ENCODE measurements at regions not wholly inside any gene's neighbourhood (a gene's known extent, or its start where the extent isn't known, plus 50 kb on each side); places are given as distances from the start of the nearest gene placed in this dataset.
A peak's percentile ranks its signal among the peaks of the same experiment; 100 is the strongest.

- no peak for DNase-seq
Measured at GRCh38 chr9:84187090-84187489, 153.5 kb downstream of the SLC28A3 start.

DNA sequence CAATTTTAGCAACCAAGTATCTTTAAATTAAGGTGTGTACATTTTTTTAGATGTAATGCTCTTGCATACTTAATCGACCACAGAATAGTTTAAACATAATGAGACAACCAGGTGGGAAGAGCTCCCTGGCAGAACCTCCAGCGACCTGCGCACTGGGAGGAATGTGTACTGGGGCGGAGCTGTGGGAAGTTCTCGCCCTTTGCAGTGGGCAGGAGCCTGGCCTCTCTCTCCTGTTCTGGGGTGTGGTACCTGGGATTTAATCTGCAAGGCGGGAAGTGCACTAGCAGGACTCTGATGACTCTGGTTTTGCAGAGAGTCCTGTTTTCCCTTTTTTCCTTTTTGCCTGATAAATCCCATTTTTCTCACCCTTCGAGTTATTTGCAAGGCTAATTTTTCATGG lies 150.7 kb downstream of the SLC28A3 start:
- DNase-seq = no peak

- DNase-seq = peak in 1 of 2 experiments; percentile 51
Measured at GRCh38 chr9:84190411-84190810, 150.1 kb downstream of the SLC28A3 start.

- no peak for DNase-seq
Measured at GRCh38 chr9:84206801-84207370, 133.7 kb downstream of the SLC28A3 start.

- DNase-seq = no peak
Measured at GRCh38 chr9:84207491-84207951, 133.0 kb downstream of the SLC28A3 start.

DNA sequence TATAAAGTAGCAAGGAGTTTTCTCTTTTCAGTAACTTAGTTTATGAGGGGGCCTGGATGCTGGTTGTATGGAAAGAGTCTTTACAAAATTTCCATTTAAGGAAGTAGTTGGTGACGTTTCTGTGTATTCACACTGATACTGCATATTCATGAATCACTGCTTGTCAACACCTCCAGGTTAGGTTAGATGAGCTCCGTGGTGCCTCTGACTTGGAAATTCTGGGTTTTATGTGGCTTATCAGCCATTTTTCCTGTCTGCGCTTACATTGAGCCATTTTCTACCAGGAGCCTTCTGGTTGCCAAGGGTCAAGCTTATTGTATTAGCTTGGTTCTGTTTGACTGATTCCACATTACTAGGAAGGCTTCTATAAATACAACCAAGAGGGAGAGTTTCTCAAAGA lies 128.3 kb downstream of the SLC28A3 start:
- no peak for DNase-seq

- DNase-seq = no peak
Measured at GRCh38 chr9:84212982-84213381, 127.6 kb downstream of the SLC28A3 start.

DNA sequence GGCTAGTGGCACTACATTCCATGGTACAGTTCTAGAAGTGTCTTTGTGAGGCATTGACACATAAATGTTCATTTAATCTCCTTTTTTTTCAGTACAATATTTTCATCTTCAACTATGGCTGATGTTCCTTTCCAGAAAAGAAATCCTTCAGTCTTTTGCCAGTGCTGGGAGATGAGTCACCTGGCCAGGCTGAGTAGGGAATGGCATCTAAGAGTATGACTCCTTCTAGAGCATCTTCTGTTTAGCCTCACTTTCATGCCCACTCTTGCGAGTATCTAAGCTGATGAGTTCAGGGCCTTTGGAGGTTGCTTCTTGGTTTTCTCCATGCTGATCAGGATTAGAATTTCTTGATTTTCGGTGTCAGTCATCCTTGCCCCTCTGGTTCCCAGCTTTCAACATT lies 124.4 kb downstream of the SLC28A3 start:
- DNase-seq = no peak

GRCh38 chr9:84218322-84218721 lies 122.2 kb downstream of the SLC28A3 start:
- DNase-seq = no peak

- DNase-seq = no peak
Measured at GRCh38 chr9:84224246-84224645, 116.3 kb downstream of the SLC28A3 start.
